ENCODE measurements at regions not wholly inside any gene's neighbourhood (a gene's known extent, or its start where the extent isn't known, plus 50 kb on each side); places are given as distances from the start of the nearest gene placed in this dataset.
"Not testable (repeated sequence)": the region's sequence is repeated elsewhere in the genome, so short reads cannot be mapped to it uniquely, and the experiment has no call there.

GRCh38 chr4:112058433-112058832, 86.8 kb upstream of the FAM241A start:
- DNase-seq = no peak

GRCh38 chr4:112060212-112060611, 85.0 kb upstream of the FAM241A start:
- peak; percentile 72 for DNase-seq

DNA sequence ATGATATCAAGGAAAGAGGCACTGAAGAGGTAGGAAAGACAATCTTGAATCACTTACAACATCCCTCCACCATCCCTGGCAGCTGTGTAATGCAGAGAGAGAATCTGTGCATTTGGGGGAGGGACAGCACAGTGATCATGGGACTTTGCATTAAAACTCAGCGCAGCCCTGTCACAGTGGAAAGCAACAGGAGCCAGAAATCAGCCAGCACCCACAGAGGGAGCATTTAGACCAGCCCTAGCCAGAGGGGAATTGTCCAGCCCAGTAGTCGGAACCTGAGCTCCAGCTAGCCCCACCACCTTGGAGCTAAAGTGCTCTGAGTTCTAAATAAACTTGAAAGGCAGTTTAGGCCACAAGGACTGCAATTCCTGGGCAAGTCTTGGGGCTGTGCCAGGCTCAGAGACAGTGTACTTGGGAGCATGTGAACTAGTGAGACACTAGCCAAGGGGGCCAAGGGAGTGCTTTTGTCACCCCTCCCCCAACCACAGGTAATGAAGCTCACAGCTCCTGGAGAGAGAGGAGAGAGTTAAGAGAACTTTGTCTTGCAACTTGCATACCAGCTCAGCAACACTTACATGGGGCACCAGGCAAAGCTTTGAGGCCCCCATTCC, 83.9 kb upstream of the FAM241A start:
- DNase-seq = no peak

DNA sequence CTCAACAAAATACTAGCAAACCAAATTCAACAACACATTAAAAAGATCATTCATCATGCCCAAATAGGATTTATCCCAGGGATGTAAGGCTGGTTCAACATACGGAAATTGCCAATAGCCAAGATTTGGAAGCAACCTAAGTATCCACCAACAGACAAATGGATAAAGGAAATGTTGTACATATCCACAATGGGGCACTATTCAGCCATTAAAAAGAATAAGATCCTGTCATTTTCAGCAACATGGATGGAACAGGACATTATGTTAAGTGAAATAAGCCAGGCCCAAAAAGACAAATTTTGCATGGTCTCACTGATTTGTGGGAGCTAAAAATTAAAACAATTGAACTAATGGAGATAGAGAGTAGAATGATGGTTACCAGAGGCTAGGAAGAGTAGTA, 82.0 kb upstream of the FAM241A start:
- no peak for DNase-seq

- no peak for DNase-seq
Observed at GRCh38 chr4:112069110-112069509, 76.1 kb upstream of the FAM241A start.

GRCh38 chr4:112073181-112073580, 72.1 kb upstream of the FAM241A start:
- no peak for DNase-seq

- DNase-seq = peak; percentile 75
Observed at GRCh38 chr4:112075129-112075753, 70.0 kb upstream of the FAM241A start.

GRCh38 chr4:112075906-112076305, 69.3 kb upstream of the FAM241A start:
- no peak for DNase-seq

GRCh38 chr4:112076919-112077608, 68.2 kb upstream of the FAM241A start:
- DNase-seq = no peak

GRCh38 chr4:112077743-112078142, 67.5 kb upstream of the FAM241A start:
- DNase-seq = no peak

DNA sequence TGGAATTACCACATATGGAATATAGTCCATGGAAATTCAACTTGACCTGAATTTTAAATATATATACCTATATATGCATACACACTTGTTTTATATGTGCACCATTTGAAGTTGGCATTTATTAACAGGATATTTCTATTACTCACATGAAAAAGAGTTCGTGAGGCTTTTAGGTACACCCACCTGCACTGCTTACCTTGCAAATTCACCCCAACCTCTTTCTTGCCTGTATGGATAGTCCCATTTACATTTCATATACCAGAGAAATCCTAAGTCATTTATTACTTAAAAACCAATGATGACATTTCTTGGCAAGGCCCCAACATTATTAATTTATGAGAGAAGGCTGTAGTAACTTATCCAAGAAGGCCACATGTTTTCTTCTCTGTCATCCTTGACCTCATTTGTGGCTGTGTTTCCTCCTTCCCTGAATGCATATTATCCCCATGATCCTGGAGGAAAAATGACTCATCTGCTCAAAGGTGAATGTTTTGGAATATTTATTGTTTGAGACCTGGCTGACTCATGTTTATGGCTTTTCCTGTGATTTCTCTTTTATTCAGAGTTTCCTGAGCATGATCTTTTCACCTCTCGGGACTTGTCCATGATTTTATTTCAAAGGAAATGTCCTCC, 62.2 kb upstream of the FAM241A start:
- no peak for DNase-seq

DNA sequence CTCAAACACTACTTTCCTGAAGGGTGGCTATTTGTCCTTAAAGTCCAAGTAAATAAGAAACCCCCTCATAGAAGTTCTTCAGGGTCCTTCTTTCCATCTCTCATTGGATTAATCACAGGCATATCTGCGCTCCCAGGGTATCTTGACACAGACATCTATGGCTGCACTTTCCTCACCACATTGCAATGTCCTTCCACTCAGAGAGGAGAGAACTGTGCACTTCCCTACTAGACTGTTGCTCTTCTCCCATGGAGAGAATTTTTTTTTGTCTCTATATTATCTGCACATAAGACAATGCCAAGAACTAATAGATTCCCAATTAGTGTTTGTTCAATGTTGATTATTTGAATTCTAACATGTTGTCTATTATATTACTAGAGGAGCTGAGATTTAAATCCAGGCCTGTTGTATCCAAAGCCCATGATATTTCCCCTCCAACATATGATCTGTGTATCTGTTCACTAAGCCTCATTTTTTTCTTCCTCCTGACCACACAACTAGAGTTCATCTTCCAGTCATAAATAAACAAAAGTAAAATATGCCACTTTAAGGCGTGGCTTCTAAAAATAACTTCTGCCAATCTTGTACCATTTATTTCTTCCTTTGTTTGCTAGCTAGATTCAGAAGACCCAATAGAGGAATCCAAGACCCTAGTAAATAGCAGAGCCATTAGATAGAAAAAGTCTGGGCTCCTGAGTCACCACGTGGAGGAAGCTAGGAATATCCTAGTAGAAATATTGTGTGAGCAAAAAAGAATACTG, 61.5 kb upstream of the FAM241A start:
- no peak for DNase-seq

DNA sequence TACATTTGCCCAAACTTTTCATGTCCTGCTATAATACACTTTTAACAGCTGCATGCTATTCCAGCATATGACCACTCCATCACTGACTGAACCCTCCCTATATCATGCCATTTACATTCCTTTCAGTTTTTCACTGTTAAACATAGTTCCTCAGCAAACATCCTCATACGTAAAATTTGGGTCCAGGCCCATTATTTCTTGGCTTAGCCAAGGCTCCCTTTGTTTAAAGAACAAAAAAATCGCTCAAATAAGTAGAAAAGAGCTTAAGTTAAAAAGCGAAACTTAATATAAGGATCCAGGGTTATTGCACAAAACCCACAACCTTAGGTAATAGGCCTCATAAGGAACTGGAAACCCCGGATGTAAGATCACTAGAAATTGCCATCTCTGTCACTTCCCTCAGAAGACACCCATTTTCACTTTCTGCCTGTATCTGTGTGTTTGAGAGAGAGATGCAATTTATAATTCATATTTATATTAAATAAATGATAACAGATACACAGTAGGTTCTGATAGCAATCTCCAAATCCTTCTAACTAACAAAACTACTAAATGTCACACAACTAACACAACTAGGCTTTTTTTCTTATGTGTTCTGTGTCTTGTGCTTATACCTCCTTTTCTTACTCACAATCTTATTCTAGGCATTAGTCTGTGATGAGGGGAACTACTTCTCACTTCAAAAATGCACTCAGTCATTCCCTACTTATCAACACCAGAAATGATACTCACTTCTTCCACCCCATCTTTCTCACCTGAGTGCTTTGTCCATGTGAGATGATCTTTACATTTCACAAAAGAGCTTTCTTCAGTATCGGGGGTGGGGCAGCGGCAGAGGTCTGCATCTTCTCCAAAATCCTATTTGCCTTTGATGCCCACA, 59.9 kb upstream of the FAM241A start:
- no peak for DNase-seq

DNA sequence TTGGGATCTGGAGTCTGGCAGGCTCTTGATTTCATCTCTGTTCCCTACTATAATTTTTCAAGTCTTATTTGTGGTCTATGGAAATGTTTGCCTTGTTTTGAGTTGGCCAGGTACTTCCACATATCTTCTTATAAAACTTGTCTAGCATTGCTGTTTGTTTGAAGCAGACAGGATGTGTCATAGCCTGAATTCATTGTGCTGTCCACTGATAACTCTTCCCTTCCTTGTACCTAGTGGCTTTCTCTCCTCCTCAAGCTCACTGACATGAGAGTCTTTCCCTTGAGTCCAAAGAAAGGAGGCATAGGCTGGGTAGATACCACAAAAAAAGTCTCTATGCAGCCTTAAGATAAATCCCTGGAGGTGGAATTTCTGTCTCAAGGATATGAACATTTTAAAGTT, 59.2 kb upstream of the FAM241A start:
- DNase-seq = no peak

DNA sequence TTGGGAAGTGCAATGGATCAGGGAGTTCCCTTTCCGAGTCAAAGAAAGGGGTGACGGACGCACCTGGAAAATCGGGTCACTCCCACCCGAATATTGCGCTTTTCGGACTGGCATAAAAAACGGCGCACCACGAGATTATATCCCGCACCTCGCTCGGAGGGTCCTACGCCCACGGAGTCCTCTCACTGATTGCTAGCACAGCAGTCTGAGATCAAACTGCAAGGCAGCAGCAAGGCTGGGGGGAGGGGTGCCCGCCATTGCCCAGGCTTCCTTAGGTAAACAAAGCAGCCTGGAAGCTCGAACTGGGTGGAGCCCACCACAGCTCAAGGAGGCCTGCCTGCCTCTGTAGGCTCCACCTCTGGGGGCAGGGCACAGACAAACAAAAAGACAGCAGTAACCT, 58.6 kb upstream of the FAM241A start:
- DNase-seq = not testable (repeated sequence)

DNA sequence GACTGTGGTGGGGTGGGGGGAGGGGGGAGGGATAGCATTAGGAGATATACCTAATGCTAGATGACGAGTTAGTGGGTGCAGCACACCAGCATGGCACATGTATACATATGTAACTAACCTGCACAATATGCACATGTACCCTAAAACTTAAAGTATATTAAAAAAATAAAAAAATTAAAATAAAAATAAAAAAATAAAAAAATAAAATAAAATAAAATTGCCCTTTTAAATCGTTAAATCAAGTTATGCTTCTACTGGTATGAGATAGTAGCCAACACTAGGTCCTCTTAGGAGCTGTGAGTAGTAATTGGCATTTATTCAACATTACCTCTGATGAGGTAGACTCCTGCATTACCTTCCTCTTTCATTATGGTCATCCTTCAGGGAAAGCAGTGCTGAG, 52.9 kb upstream of the FAM241A start:
- DNase-seq = not testable (repeated sequence)

DNA sequence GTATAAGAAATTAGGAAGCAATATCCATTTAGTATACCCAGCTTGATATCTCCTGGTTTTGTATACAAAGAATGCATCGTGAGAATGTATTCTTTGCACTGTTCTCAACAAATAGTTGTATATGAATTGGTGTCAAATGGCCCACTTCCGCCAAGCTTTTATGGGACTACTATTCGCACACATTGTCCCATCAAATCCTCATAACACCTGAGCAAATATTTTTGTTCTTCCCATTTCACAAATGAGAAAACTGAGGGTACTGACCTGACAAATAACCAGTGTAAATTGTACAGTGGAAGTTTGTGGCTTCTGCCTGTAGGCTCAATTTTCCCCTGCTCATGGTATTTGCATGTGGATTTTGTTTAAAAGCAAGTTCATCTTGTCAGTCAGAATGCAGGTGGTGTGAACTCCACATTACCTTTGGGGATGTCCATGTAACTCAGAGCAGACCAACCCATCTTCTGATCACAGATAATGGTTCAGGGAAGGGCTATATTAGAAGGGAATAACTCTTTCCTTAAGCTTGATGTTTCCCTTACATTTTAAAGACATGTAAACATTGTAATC, 51.5 kb upstream of the FAM241A start:
- DNase-seq = no peak

GRCh38 chr4:112094330-112094729, 50.9 kb upstream of the FAM241A start:
- no peak for DNase-seq

All from NCI-H82 (cell line).